GM23248 (cell line): ENCODE measurements at regions not wholly inside any gene's neighbourhood (a gene's known extent, or its start where the extent isn't known, plus 50 kb on each side); places are given as distances from the start of the nearest gene placed in this dataset.
A peak's percentile ranks its signal among the peaks of the same experiment; 100 is the strongest.

Experiments
- DNase-seq: peaks from one replicate; pipeline ENCODE4 v3.0.0-alpha.2; 2015
- H2AFZ ChIP-seq: fragments of 200-600 bp; sonication (generic); 2 replicates; pipeline ENCODE4 v1.6.1; 2016; ENCODE audit warnings: antibody characterized with exemption
- H3F3A ChIP-seq: fragments of 200-600 bp; sonication (generic); 2 replicates; pipeline ENCODE4 v1.6.1; 2016; ENCODE audit warnings: mild to moderate bottlenecking, antibody characterized with exemption, mixed run types; ENCODE audit not compliant: insufficient read depth
- H3K27ac ChIP-seq: fragments of 200-600 bp; sonication (generic); 2 replicates; pipeline ENCODE4 v1.5.1; 2016; ENCODE audit warnings: mild to moderate bottlenecking
- H3K27me3 ChIP-seq: fragments of 200-600 bp; sonication (generic); replicated peaks from 2 replicates; pipeline ENCODE4 v1.6.1; 2016; ENCODE audit warnings: mild to moderate bottlenecking; ENCODE audit not compliant: insufficient read depth
- H3K36me3 ChIP-seq: fragments of 200-600 bp; sonication (generic); 2 replicates; pipeline ENCODE4 v1.6.1; 2016; ENCODE audit warnings: low read depth, mild to moderate bottlenecking
- H3K4me1 ChIP-seq: fragments of 200-600 bp; sonication (generic); 2 replicates; pipeline ENCODE4 v1.6.1; 2016; ENCODE audit warnings: mild to moderate bottlenecking; ENCODE audit not compliant: insufficient read depth
- H3K4me2 ChIP-seq: fragments of 200-600 bp; sonication (generic); one replicate; pipeline ENCODE4 v1.6.1; 2016; ENCODE audit warnings: mild to moderate bottlenecking; ENCODE audit not compliant: unreplicated experiment
- H3K4me3 ChIP-seq: fragments of 200-600 bp; sonication (generic); 2 replicates; pipeline ENCODE4 v1.5.1; 2016; ENCODE audit warnings: mild to moderate bottlenecking
- H3K79me2 ChIP-seq: fragments of 200-600 bp; sonication (generic); 2 replicates; pipeline ENCODE4 v1.6.1; 2016; ENCODE audit warnings: mild to moderate bottlenecking; ENCODE audit not compliant: insufficient read depth
- H3K9ac ChIP-seq: fragments of 200-600 bp; sonication (generic); 2 replicates; pipeline ENCODE4 v1.6.1; 2016; ENCODE audit warnings: mild to moderate bottlenecking
- H3K9me2 ChIP-seq: fragments of 200-600 bp; sonication (generic); 2 replicates; pipeline ENCODE4 v1.6.1; 2016; ENCODE audit warnings: mixed run types, mild to moderate bottlenecking, moderate library complexity; ENCODE audit not compliant: insufficient read depth
- H3K9me3 ChIP-seq: fragments of 200-600 bp; sonication (generic); one replicate; pipeline ENCODE4 v1.6.1; 2017; ENCODE audit warnings: low read depth
- H4K20me1 ChIP-seq: fragments of 200-600 bp; sonication (generic); 2 replicates; pipeline ENCODE4 v1.6.0; 2016; ENCODE audit not compliant: insufficient read depth
- EZH2 ChIP-seq: fragments of 200-600 bp; sonication (generic); IDR thresholded peaks from 2 replicates; pipeline ENCODE4 v1.6.1; 2018; ENCODE audit warnings: antibody characterized with exemption, mild to moderate bottlenecking; ENCODE audit not compliant: insufficient read depth, poor library complexity, severe bottlenecking
- EZH2phosphoT487 ChIP-seq: fragments of 200-600 bp; sonication (generic); IDR thresholded peaks from 2 replicates; pipeline ENCODE4 v1.6.1; 2018; ENCODE audit warnings: antibody characterized with exemption, moderate library complexity, mild to moderate bottlenecking, low read depth; ENCODE audit not compliant: insufficient read depth
- WGBS, 2 experiments: methylation state at CpG; one replicate each; pipeline ENCODE4 v1.1.6; 2015 to 2017; ENCODE audit warnings: low lambda C conversion rate in 2 of 2, low coverage in 1 of 2; ENCODE audit errors: missing lambda C conversion rate in 2 of 2; 5-methylcytosine and 5-hydroxymethylcytosine counted together
- in situ Hi-C: fragments of 300-500 bp; cut with MboI; formaldehyde crosslinking; loops from 2 replicates; pipeline ENCODE4 v1.15.0; 2020

- no peak overlapping the region for H3K4me2 ChIP-seq
- H3F3A ChIP-seq: no peaks in the 10 kb centered on the region
- no peak overlapping the region for H3K4me3 ChIP-seq
- no peaks in the 10 kb centered on the region for H3K27me3 ChIP-seq
- H3K36me3 ChIP-seq: no peaks in the 10 kb centered on the region
- no peaks in the 10 kb centered on the region for H3K9me2 ChIP-seq
- no peaks in the 10 kb centered on the region for H4K20me1 ChIP-seq
- no peak overlapping the region for H2AFZ ChIP-seq
- H3K79me2 ChIP-seq: no peaks in the 10 kb centered on the region
- 3 to 5% methylated on average over 34 to 39 of the region's 50 CpGs for WGBS, 2 experiments
- H3K27ac ChIP-seq: no peak overlapping the region
- in situ Hi-C loops: no loop called here
- H3K9ac ChIP-seq: no peak overlapping the region
- no peak for TF ChIP-seq EZH2phosphoT487
- no peak for TF ChIP-seq EZH2
- DNase-seq: peak; percentile 12
- H3K9me3 ChIP-seq: no peaks in the 10 kb centered on the region
- no peaks in the 10 kb centered on the region for H3K4me1 ChIP-seq
Measured at GRCh38 chrX:51395810-51396728, 63.4 kb downstream of the NUDT10 start.

- H3K9me3 ChIP-seq: no peaks in the 10 kb centered on the region
- WGBS, 2 experiments: 0 to 1% methylated on average over 2 to 4 of the region's 4 CpGs
- H3K9me2 ChIP-seq: no peaks in the 10 kb centered on the region
- in situ Hi-C loops: no loop called here
- TF ChIP-seq EZH2phosphoT487 (no peak), EZH2 (no peak)
- H3K79me2 ChIP-seq: no peaks in the 10 kb centered on the region
- no peaks in the 10 kb centered on the region for H3K27me3 ChIP-seq
- H3K9ac ChIP-seq: no peak overlapping the region
- H3K27ac ChIP-seq: no peak overlapping the region
- no peaks in the 10 kb centered on the region for H3F3A ChIP-seq
- no peak overlapping the region for H3K4me2 ChIP-seq
- H2AFZ ChIP-seq: no peak overlapping the region
- H3K36me3 ChIP-seq: no peaks in the 10 kb centered on the region
- no peak overlapping the region for H3K4me3 ChIP-seq
- H4K20me1 ChIP-seq: no peaks in the 10 kb centered on the region
- DNase-seq: no peak
- no peaks in the 10 kb centered on the region for H3K4me1 ChIP-seq
Measured at GRCh38 chrX:51395480-51395809, 62.8 kb downstream of the NUDT10 start.
